Mesenchymal stem cell (in vitro differentiated cells and primary cell): ENCODE measurements at regions not wholly inside any gene's neighbourhood (a gene's known extent, or its start where the extent isn't known, plus 50 kb on each side); places are given as distances from the start of the nearest gene placed in this dataset.

ENCODE experiments used
- DNase-seq: peaks from one replicate; pipeline ENCODE4 v3.0.0-alpha.2; 2013
- H2AFZ ChIP-seq: one replicate; pipeline ENCODE4 v1.6.1; 2013; ENCODE audit warnings: low read depth, mild to moderate bottlenecking, control low read depth, inconsistent platforms, low read length, moderate library complexity
- H2AK5ac ChIP-seq: 2 replicates; pipeline ENCODE4 v1.6.1; 2013; ENCODE audit warnings: low read length, moderate library complexity, mild to moderate bottlenecking, inconsistent platforms; ENCODE audit not compliant: severe bottlenecking
- H2BK120ac ChIP-seq: one replicate; pipeline ENCODE4 v1.6.1; 2013; ENCODE audit warnings: low read depth, mild to moderate bottlenecking, inconsistent platforms, low read length, moderate library complexity
- H2BK12ac ChIP-seq, 2 experiments: one replicate each; pipeline ENCODE4 v1.6.1; 2013; ENCODE audit warnings: inconsistent platforms in 2 of 2, low read length in 2 of 2, mild to moderate bottlenecking in 2 of 2, moderate library complexity in 2 of 2, control low read depth in 1 of 2
- H2BK15ac ChIP-seq: one replicate; pipeline ENCODE4 v1.6.1; 2013; ENCODE audit warnings: mild to moderate bottlenecking, low read depth, inconsistent platforms; ENCODE audit not compliant: poor library complexity, severe bottlenecking
- H2BK5ac ChIP-seq: 2 replicates; pipeline ENCODE4 v1.6.1; 2013; ENCODE audit warnings: low read depth, mild to moderate bottlenecking, low read length, control low read depth, inconsistent platforms; ENCODE audit not compliant: poor library complexity, severe bottlenecking
- H3K14ac ChIP-seq, 2 experiments: one replicate each; pipeline ENCODE4 v1.6.1; 2013; ENCODE audit warnings: inconsistent platforms in 2 of 2, low read length in 2 of 2, control low read depth in 1 of 2, mild to moderate bottlenecking in 1 of 2, moderate library complexity in 1 of 2
- H3K18ac ChIP-seq, 2 experiments: one replicate each; pipeline ENCODE4 v1.6.1; 2013; ENCODE audit warnings: inconsistent platforms in 2 of 2, low read length in 2 of 2, control low read depth in 1 of 2, low read depth in 1 of 2, mild to moderate bottlenecking in 1 of 2
- H3K23ac ChIP-seq, 2 experiments: one replicate each; pipeline ENCODE4 v1.6.1; 2013; ENCODE audit warnings: inconsistent platforms in 2 of 2, low read length in 2 of 2, mild to moderate bottlenecking in 2 of 2, moderate library complexity in 2 of 2, control low read depth in 1 of 2
- H3K27ac ChIP-seq: 2 replicates; pipeline ENCODE4 v1.5.1; 2013; ENCODE audit warnings: mild to moderate bottlenecking, moderate library complexity, low read length, control low read depth, inconsistent platforms; ENCODE audit not compliant: poor library complexity, severe bottlenecking
- H3K27me3 ChIP-seq, 2 experiments: 2 replicates each; pipeline versions ENCODE4 v1.6.1 to v1.7.0; 2013; ENCODE audit warnings: low read length in 2 of 2, mild to moderate bottlenecking in 2 of 2, moderate library complexity in 2 of 2, control low read depth in 1 of 2, inconsistent platforms in 1 of 2; ENCODE audit not compliant: control insufficient read depth in 1 of 2, insufficient read depth in 1 of 2
- H3K36me3 ChIP-seq, 2 experiments: 2 replicates each; pipeline versions ENCODE4 v1.6.1 to v1.7.0; 2013; ENCODE audit warnings: low read length in 2 of 2, control low read depth in 1 of 2, inconsistent platforms in 1 of 2, low read depth in 1 of 2, mild to moderate bottlenecking in 1 of 2; ENCODE audit not compliant: insufficient read depth in 2 of 2, control insufficient read depth in 1 of 2
- H3K4ac ChIP-seq, 2 experiments: one replicate each; pipeline ENCODE4 v1.6.1; 2013; ENCODE audit warnings: inconsistent platforms in 2 of 2, low read length in 2 of 2, mild to moderate bottlenecking in 2 of 2, moderate library complexity in 2 of 2, control low read depth in 1 of 2, low read depth in 1 of 2
- H3K4me1 ChIP-seq: 2 replicates; pipeline ENCODE4 v1.6.1; 2013; ENCODE audit warnings: low read depth, low read length, control low read depth; ENCODE audit not compliant: control insufficient read depth, insufficient read depth
- H3K4me2 ChIP-seq: 2 replicates; pipeline ENCODE4 v1.6.1; 2013; ENCODE audit warnings: low read length, mild to moderate bottlenecking, inconsistent platforms; ENCODE audit not compliant: poor library complexity, severe bottlenecking
- H3K4me3 ChIP-seq, 2 experiments: 2 replicates each; pipeline versions ENCODE4 v1.5.1 to v1.7.0; 2013; ENCODE audit warnings: low read length in 2 of 2, mild to moderate bottlenecking in 2 of 2, control low read depth in 1 of 2, low read depth in 1 of 2; ENCODE audit not compliant: insufficient read depth in 1 of 2
- H3K79me1 ChIP-seq: replicated peaks from 2 replicates; pipeline ENCODE4 v1.6.1; 2013; ENCODE audit warnings: mild to moderate bottlenecking, control low read depth, low read length, inconsistent platforms; ENCODE audit not compliant: poor library complexity, severe bottlenecking
- H3K9ac ChIP-seq: 2 replicates; pipeline ENCODE4 v1.7.0; 2013; ENCODE audit warnings: mild to moderate bottlenecking, low read length, moderate library complexity
- H3K9me3 ChIP-seq: 2 replicates; pipeline ENCODE4 v1.7.0; 2013; ENCODE audit warnings: mild to moderate bottlenecking, low read length; ENCODE audit not compliant: control insufficient read depth
- H4K8ac ChIP-seq: one replicate; pipeline ENCODE4 v1.6.1; 2013; ENCODE audit warnings: inconsistent platforms, mild to moderate bottlenecking, low read length, moderate library complexity
- H4K91ac ChIP-seq: one replicate; pipeline ENCODE4 v1.6.1; 2013; ENCODE audit warnings: mild to moderate bottlenecking, low read length, inconsistent platforms
- WGBS: methylation state at CpG from one replicate; pipeline ENCODE4 v1.1.7; 2013; ENCODE audit warnings: mixed read lengths; 5-methylcytosine and 5-hydroxymethylcytosine counted together

- H3K4me1 ChIP-seq: no peaks in the 10 kb centered on the region
- H3K4me3 ChIP-seq: no peak overlapping the region
- 100% methylated on average over 1 of the region's 3 CpGs for WGBS
- no peak overlapping the region for H2AK5ac ChIP-seq
- no peak overlapping the region for H2AFZ ChIP-seq
- H3K27ac ChIP-seq: no peak overlapping the region
- H3K4me2 ChIP-seq: no peak overlapping the region
- no peak overlapping the region for H2BK120ac ChIP-seq
- no peak for DNase-seq
- no peak overlapping the region for H2BK5ac ChIP-seq
- no peak overlapping the region for H3K23ac ChIP-seq
- no peak overlapping the region for H4K8ac ChIP-seq
- no peak overlapping the region for H3K4ac ChIP-seq
- no peak overlapping the region for H4K91ac ChIP-seq
- H2BK12ac ChIP-seq: no peak overlapping the region
- no peaks in the 10 kb centered on the region for H3K9me3 ChIP-seq
- H3K27me3 ChIP-seq: peaks cover 0 to 1% of the 10 kb centered on the region in 2 experiments
- no peak overlapping the region for H3K14ac ChIP-seq
- no peaks in the 10 kb centered on the region for H3K36me3 ChIP-seq
- H3K18ac ChIP-seq: no peak overlapping the region
- no peaks in the 10 kb centered on the region for H3K79me1 ChIP-seq
- no peak overlapping the region for H3K9ac ChIP-seq
- no peak overlapping the region for H2BK15ac ChIP-seq
These were observed 52.3 kb upstream of the KLF3 start for GRCh38 chr4:38611676-38612075.

GRCh38 chr4:38612646-38613414 is 51.2 kb upstream of the KLF3 start:
- Histone ChIP-seq H3K4ac (no peak overlapping the region), H3K23ac (no peak overlapping the region), H3K36me3 (no peaks in the 10 kb centered on the region), H2AK5ac (no peak overlapping the region), H3K4me2 (no peak overlapping the region), H3K4me3 (no peak overlapping the region), H2BK15ac (no peak overlapping the region), H4K91ac (no peak overlapping the region), H2BK5ac (no peak overlapping the region), H3K27me3 (no peaks in the 10 kb centered on the region), H2BK120ac (no peak overlapping the region), H3K18ac (no peak overlapping the region), H3K14ac (no peak overlapping the region), H3K79me1 (no peaks in the 10 kb centered on the region), H3K9ac (no peak overlapping the region), H4K8ac (no peak overlapping the region), H2AFZ (no peak overlapping the region), H3K9me3 (no peaks in the 10 kb centered on the region), H3K4me1 (no peaks in the 10 kb centered on the region), H2BK12ac (peak overlapping the region in 1 of 2 experiments; percentile 21), H3K27ac (no peak overlapping the region)
- 97% methylated on average over 3 of the region's 6 CpGs for WGBS
- DNase-seq: no peak
